HG02840 (cell line): ENCODE measurements at regions not wholly inside any gene's neighbourhood (a gene's known extent, or its start where the extent isn't known, plus 50 kb on each side); places are given as distances from the start of the nearest gene placed in this dataset.

ENCODE experiments used
- ATAC-seq: cut with Tn5 transposase; IDR thresholded peaks from one replicate; pipeline ENCODE4 v1.9.1; 2021; ENCODE audit warnings: mild to moderate bottlenecking, moderate library complexity, moderate number of reproducible peaks; ENCODE audit not compliant: unreplicated experiment, low FRiP score

DNA sequence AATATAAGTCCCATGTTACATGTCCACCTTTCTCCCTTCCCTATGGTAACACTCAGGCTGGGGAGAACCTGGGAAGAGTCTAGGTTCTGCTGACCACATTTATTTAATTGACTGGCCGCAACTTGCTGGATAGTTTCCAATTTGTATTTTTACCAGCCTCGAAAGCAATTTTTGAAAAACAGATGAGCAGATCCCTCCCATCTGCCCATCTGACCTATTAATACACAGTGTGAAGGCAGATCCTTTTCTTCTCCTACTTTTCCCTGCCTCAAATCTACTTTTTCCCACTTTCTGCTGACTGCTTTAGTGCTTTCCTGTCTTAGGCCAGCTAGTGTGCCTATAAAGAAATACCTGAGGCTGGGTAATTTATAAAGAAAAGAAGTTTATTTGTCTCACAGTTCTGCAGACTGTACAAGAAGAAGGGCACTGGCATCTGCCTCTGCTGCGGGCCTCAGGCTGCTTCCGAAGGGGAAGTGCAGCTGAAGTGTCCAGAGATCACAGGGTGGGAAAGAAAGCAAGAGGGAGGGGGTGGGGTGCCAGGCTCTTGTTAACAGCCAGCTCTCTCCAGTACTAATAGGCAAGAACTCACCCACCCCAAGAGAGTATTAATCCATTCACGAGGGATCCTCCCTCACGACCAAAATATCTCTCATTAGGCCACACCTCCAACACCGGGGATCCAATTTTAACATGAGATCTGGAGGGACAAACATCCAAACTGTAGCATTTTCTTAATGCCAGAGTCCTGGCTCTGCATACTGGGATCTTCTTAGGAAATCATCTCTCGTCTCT, 336.0 kb upstream of the IGFBP3 start:
- ATAC-seq, result no peak

DNA sequence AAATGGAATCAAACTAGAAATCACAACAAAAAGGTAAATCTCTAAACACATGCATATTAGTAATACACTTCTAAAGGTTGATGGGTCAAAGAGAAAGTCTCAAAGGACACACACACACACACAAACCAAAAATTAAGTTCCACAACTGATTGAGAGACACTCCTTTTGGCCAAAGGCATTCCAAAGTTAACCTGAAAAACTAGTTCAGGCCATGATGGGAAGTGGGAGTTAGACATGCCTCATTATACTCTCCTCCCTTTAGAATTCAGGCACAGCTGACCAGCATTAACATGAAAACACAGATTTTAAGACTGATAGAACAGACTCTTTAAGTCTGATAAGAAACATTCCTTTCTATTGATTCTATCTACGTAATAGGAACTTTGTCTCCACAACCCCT, 332.4 kb upstream of the IGFBP3 start:
- ATAC-seq, result no peak

DNA sequence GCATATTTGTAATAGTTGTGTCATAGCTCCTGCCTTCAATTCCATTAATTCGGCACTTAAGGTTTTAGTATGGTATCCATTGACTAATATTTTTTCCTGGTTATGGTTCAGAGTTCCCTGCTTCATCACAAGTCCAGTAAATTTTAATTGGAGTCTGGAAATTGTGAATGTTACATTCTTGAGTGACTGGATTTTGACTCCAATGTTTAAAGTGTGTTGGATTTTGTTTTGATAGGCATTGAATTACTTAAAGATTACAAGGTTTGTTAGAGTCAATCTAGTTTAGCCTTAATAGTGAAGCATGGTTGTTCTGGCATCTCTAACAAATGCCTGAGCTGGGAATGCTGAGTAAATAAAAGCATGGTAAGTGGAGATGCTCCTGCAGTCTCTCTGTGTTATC, 326.6 kb upstream of the IGFBP3 start:
- ATAC-seq, result no peak

GRCh38 chr7:46245586-46246111, 324.6 kb upstream of the IGFBP3 start:
- no peak for ATAC-seq

GRCh38 chr7:46244757-46245156, 323.7 kb upstream of the IGFBP3 start:
- no peak for ATAC-seq

- ATAC-seq, result no peak
Observed at GRCh38 chr7:46243406-46243805, 322.3 kb upstream of the IGFBP3 start.

DNA sequence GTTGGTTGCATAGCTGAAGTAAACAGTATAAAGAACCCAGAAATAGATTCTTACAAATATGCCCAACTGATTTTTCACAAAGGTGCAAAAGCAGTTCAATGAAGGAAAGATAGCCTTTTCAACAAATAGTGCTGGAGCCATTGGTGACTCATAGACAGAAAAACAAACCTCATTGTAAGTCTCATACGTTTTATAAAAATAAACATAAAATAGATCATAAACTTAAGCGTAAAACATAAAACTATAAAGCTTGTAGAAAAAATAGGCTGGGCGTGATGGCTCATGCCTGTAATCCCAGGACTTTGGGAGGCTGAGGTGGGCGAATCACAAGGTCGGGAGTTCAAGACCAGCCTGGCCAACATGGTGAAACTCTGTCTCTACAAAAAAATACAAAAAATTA, 318.8 kb upstream of the IGFBP3 start:
- no peak for ATAC-seq

DNA sequence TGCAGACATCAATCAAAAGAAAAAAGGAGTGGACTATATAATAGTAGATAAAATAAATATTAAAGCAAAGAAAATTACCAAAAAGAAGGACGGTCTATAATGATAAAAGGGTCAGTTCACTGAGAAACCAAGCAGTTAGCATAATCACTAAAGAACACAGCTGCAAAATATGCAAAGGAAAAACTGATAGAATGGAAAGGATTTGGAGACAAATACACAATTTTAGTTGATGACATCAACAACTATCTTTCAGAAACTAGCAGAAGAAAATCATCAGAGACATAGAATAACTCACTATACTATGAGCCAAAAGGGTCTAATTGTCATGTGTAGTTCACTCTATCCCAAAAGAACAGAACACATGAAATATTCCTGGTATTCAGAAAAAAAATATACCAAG, 316.4 kb upstream of the IGFBP3 start:
- ATAC-seq, result no peak

DNA sequence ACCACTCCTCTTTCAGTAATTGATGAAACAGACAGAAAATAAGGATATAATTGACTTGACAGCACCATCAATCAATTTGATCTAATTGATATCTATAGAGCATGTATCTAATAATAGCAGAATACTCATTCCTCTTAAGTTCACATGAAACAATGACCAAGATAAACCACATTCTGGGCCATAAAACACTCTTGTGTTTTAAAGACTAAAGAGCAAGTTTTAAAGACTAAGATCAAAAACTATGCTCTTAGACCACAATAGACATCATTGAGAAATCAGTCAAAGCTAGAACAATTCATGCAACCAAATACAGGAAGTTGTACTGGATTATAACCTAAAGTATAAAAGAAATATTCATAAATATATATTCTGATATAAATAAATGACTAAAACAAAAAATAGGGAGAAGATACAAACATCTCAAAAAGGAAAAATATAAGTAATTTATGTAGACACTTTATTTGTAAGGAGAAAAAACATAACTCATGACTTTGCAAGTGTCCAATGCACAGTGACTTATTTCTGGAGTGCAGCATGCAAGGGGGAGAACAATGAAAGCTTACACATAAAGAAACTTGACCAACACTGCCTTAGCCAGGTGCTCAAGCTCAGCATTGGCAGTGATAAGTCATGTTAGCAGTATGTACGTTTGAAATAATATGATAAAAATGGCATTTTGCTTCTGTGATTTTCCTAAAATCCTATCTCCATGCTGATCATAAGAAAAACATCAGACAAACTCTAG, 312.7 kb upstream of the IGFBP3 start:
- ATAC-seq, result no peak

- ATAC-seq, result no peak
Observed at GRCh38 chr7:46230990-46231305, 309.9 kb upstream of the IGFBP3 start.

- ATAC-seq, result no peak
Observed at GRCh38 chr7:46230298-46230989, 309.4 kb upstream of the IGFBP3 start.

GRCh38 chr7:46229409-46229808, 308.3 kb upstream of the IGFBP3 start:
- ATAC-seq, result no peak

GRCh38 chr7:46226860-46227259, 305.8 kb upstream of the IGFBP3 start:
- ATAC-seq, result no peak

GRCh38 chr7:46224363-46224762, 303.3 kb upstream of the IGFBP3 start:
- ATAC-seq, result no peak

- no peak for ATAC-seq
Observed at GRCh38 chr7:46220066-46220630, 299.1 kb upstream of the IGFBP3 start.

DNA sequence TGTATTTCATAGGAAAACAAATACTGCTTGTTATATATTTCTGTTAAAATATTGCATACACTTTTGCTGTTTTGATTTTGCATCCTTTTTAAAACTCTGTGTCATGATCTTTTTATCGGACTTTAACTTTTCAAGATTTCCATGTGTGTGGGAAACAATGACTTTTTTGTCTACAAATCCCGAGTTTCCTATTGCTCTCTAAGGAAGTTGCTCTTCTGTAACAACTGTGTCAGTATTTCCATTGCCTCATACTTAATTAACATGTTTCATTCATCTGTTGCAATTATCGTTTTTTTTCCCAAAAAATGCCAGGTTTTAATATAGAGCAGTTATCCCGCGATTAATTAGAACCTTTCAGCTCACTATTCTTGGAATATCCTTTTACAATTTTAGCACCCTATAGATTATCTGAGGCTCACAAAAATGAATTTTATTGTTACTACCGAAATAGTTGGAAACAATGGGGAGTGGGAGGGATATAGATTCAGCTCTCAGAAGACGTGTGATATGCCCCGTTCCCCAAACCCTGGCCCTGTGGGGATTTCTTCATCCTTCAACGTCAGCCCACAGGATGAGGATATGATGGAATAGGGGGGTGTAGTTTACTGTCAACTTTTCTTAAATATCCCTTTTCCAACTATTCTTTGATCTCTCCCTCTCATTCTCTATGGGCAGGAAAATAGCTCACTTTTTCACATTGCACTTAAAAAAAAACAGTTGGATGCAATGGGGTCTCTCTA, 297.6 kb upstream of the IGFBP3 start:
- ATAC-seq, result no peak

DNA sequence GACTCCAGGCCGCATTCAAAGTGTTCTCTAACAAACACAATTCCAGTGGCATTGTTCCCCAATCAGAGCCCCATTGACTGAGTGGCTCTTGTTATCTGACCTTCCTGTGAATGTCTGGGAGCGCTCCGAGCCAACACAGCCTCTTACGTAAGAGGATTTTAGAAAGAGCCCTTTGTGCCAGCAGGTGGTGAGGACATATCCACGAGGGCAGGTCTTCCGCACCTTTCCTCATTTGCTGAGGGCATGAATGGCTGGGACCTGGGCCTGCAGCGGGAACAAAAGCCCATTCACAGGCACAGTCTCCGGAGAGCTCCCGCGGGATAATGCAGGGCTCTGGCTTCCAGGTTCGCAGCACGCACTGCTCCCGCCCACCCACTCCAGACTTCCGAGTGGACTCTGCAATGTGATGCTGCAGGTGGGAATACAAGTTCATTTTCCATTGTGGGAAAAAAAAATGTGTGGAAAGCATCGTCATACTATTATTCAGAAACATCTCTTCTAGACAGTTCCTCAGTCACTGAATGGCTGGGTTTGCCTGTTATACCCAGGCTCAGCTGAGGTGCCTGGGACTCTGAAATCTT, 295.0 kb upstream of the IGFBP3 start:
- no peak for ATAC-seq

GRCh38 chr7:46214526-46214925, 293.5 kb upstream of the IGFBP3 start:
- ATAC-seq, result no peak

DNA sequence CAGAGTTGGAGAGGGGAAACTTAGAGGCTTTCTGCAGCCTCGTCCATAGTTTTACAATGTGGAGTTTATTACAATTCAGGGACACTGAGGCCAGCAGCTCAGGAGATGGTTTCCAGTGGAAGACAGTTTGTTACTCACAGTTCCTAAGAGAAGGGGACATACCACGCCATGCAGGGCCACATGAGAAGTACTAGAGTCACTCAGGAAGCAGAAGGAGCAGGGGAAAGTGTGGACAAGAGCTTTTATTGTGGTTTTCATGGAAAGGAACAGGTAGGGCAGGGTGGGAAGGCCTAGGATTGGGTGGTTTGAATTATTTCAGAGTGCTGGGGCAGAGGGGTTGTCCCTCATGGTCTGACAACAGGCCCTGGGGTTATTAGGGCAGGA, 292.1 kb upstream of the IGFBP3 start:
- ATAC-seq, result no peak
